ENCODE measurements at regions not wholly inside any gene's neighbourhood (a gene's known extent, or its start where the extent isn't known, plus 50 kb on each side); places are given as distances from the start of the nearest gene placed in this dataset.
"Not testable (repeated sequence)": the region's sequence is repeated elsewhere in the genome, so short reads cannot be mapped to it uniquely, and the experiment has no call there.

- DNase-seq (ENCODE audit: low read depth) = no peak
Measured at GRCh38 chr5:83802686-83803085, 82.0 kb upstream of the HAPLN1 start.

GRCh38 chr5:83800201-83800600, 79.5 kb upstream of the HAPLN1 start:
- DNase-seq (ENCODE audit: low read depth) = no peak

- DNase-seq (ENCODE audit: low read depth) = not testable (repeated sequence)
Measured at GRCh38 chr5:83799020-83799419, 78.4 kb upstream of the HAPLN1 start.

- no peak for DNase-seq (ENCODE audit: low read depth)
Measured at GRCh38 chr5:83789371-83789770, 68.7 kb upstream of the HAPLN1 start.

- DNase-seq (ENCODE audit: low read depth) = no peak
Measured at GRCh38 chr5:83787631-83788030, 67.0 kb upstream of the HAPLN1 start.

- no peak for DNase-seq (ENCODE audit: low read depth)
Measured at GRCh38 chr5:83785176-83785668, 64.6 kb upstream of the HAPLN1 start.

GRCh38 chr5:83780699-83781350, 60.2 kb upstream of the HAPLN1 start:
- DNase-seq (ENCODE audit: low read depth) = no peak

- DNase-seq (ENCODE audit: low read depth) = no peak
Measured at GRCh38 chr5:83777856-83778255, 57.2 kb upstream of the HAPLN1 start.

GRCh38 chr5:83776437-83777031, 55.9 kb upstream of the HAPLN1 start:
- DNase-seq (ENCODE audit: low read depth) = no peak

Measured in fibroblast of the conjunctiva (primary cell).